Neural crest cell (in vitro differentiated cells): ENCODE measurements at regions not wholly inside any gene's neighbourhood (a gene's known extent, or its start where the extent isn't known, plus 50 kb on each side); places are given as distances from the start of the nearest gene placed in this dataset.

ENCODE experiments used
- DNase-seq: peaks from one replicate; pipeline ENCODE4 v3.0.0; 2021; ENCODE audit warnings: low read depth, mixed read lengths, low spot score
- H3K27ac Mint-ChIP-seq: one replicate; pipeline ENCODE4 v1.8.0; 2021; ENCODE audit warnings: mild to moderate bottlenecking, mixed read lengths; ENCODE audit not compliant: unreplicated experiment
- H3K27me3 Mint-ChIP-seq: 2 replicates; pipeline ENCODE4 v1.8.0; 2021; ENCODE audit warnings: low read depth, mild to moderate bottlenecking, mixed read lengths
- H3K36me3 Mint-ChIP-seq: 2 replicates; pipeline ENCODE4 v1.8.0; 2021; ENCODE audit warnings: low read depth, mild to moderate bottlenecking, mixed read lengths
- H3K4me1 Mint-ChIP-seq: 2 replicates; pipeline ENCODE4 v1.8.0; 2021; ENCODE audit warnings: mixed read lengths
- H3K4me3 Mint-ChIP-seq: one replicate; pipeline ENCODE4 v1.8.0; 2021; ENCODE audit warnings: mild to moderate bottlenecking, mixed read lengths
- H3K9me3 Mint-ChIP-seq: 2 replicates; pipeline ENCODE4 v1.8.0; 2021; ENCODE audit warnings: mixed read lengths
- CTCF ChIP-seq: fragments of 200-600 bp; sonication (generic); conservative IDR thresholded peaks from 2 replicates; pipeline ENCODE4 v1.5.0; 2021; ENCODE audit warnings: antibody characterized with exemption, mild to moderate bottlenecking

GRCh38 chr20:7716286-7716972 lies 223.8 kb downstream of the HAO1 start:
- DNase-seq, result no peak
- no peak for TF ChIP-seq CTCF
- no peak overlapping the region for H3K4me3 Mint-ChIP-seq
- no peaks in the 10 kb centered on the region for H3K36me3 Mint-ChIP-seq
- no peaks in the 10 kb centered on the region for H3K27me3 Mint-ChIP-seq
- H3K27ac Mint-ChIP-seq, result no peak overlapping the region
- H3K9me3 Mint-ChIP-seq, result no peaks in the 10 kb centered on the region
- peaks cover 6% of the 10 kb centered on the region for H3K4me1 Mint-ChIP-seq

- Mint-ChIP-seq H3K4me3 (no peak overlapping the region), H3K4me1 (no peaks in the 10 kb centered on the region), H3K36me3 (no peaks in the 10 kb centered on the region), H3K27ac (no peak overlapping the region), H3K27me3 (no peaks in the 10 kb centered on the region), H3K9me3 (no peaks in the 10 kb centered on the region)
- TF ChIP-seq CTCF, result no peak
- DNase-seq, result no peak
Measured at GRCh38 chr20:7722564-7722963, 217.7 kb downstream of the HAO1 start.

- no peaks in the 10 kb centered on the region for H3K9me3 Mint-ChIP-seq
- peaks cover 3% of the 10 kb centered on the region for H3K27me3 Mint-ChIP-seq
Measured at GRCh38 chr20:7723284-7723683, 217.0 kb downstream of the HAO1 start.

GRCh38 chr20:7728338-7728737 lies 211.9 kb downstream of the HAO1 start:
- Mint-ChIP-seq H3K4me3 (no peak overlapping the region), H3K36me3 (no peaks in the 10 kb centered on the region), H3K9me3 (no peaks in the 10 kb centered on the region), H3K27ac (no peak overlapping the region), H3K4me1 (no peaks in the 10 kb centered on the region), H3K27me3 (peaks cover 7% of the 10 kb centered on the region)
- TF ChIP-seq CTCF, result no peak
- no peak for DNase-seq

More at GRCh38 chr20:7723284-7723683, 217.0 kb downstream of the HAO1 start:
- no peak for DNase-seq
- Mint-ChIP-seq H3K36me3 (no peaks in the 10 kb centered on the region), H3K4me1 (no peaks in the 10 kb centered on the region), H3K27ac (no peak overlapping the region), H3K4me3 (no peak overlapping the region)
- TF ChIP-seq CTCF, result no peak

GRCh38 chr20:7734216-7734615 lies 206.0 kb downstream of the HAO1 start:
- Mint-ChIP-seq H3K27me3 (peaks cover 4% of the 10 kb centered on the region), H3K36me3 (no peaks in the 10 kb centered on the region), H3K4me1 (no peaks in the 10 kb centered on the region), H3K4me3 (no peak overlapping the region), H3K9me3 (no peaks in the 10 kb centered on the region), H3K27ac (no peak overlapping the region)
- no peak for TF ChIP-seq CTCF
- no peak for DNase-seq
